ENCODE measurements at regions not wholly inside any gene's neighbourhood (a gene's known extent, or its start where the extent isn't known, plus 50 kb on each side); places are given as distances from the start of the nearest gene placed in this dataset.

DNA sequence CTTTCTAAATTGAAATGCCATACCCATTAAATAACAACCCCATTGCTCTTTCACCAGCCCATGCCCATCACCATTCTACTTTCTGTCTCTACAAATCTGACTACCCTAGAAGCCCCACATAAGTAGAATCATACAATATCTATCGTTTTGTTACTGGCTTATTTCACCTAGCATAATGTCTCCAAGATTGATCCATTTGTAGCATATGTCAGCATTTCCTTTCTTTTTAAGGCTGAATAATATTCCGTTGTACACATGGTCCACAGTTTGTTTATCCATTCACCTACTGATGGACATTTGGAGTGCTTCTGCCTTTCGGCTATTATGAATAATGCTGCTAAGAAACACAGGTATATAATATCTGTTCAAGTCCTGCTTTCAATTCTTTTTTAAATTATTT lies 393.1 kb upstream of the SOX9 start:
- intact Hi-C loops (cut with micrococcal nuclease) = no loop called here

DNA sequence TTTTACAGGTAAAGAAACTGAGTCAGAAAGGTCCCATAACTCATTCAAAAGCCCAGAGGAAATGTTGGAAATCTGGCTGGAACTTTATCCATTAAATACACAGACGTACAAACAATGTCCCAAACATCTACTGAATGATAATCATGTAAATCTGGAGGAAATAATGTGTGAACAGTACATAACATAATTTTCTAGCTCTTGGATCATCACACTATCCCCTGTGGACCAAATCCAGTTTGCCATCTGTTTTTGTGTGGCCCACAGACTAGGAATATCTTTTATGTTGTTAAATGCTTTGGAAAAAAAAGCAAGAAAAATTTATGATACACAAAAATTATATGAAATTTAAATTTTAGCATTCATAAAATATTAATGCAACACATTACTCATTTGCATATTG lies 389.9 kb upstream of the SOX9 start:
- intact Hi-C loops (cut with micrococcal nuclease) = no loop called here

DNA sequence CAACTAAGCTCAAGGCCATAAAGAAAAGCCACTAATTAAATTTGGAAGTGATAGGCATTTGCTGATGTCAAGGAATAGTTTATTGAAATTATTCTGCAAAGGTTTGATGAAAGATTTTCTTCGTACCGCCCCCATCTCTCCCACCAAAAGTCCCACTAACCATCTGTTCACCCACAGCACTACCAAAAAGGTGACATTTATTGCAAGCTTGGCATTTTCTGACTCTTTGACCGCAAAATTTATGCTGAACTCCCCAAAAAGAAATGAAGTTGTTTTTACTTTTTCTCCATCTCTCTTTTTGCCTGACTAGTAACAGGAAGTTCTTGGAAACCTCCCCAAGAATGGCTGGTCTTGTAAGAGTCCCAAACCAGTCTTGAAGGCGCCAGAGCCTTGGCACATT lies 384.9 kb upstream of the SOX9 start:
- intact Hi-C loops (cut with micrococcal nuclease) = loop anchor here (1.0 kb wide), 1 partner anchor 47 kb away; no protein-coding TSS in a partner anchor

GRCh38 chr17:71740866-71741265 lies 380.0 kb upstream of the SOX9 start:
- intact Hi-C loops (cut with micrococcal nuclease) = no loop called here

GRCh38 chr17:71741836-71742235 lies 379.0 kb upstream of the SOX9 start:
- intact Hi-C loops (cut with micrococcal nuclease) = no loop called here

GRCh38 chr17:71748872-71749271 lies 371.9 kb upstream of the SOX9 start:
- intact Hi-C loops (cut with micrococcal nuclease) = no loop called here

DNA sequence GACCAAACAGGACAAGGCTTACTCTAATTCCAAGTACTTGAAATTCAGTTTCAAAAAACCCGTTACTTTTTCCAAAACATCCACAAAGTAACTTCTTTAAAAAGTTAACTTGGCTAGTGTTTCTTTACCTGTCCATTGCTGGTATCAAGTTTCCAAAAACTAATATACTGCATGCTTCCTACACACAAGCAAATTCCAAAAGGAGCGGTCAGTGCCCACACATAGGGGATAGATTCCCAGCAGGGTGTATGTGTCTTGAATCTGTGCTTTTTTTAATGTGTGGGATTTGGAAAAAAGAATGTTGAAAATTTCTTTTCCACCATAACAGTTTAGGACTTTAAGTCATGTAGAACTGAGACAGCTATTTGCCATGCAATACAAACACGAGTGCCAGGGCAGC lies 367.8 kb upstream of the SOX9 start:
- intact Hi-C loops (cut with micrococcal nuclease) = no loop called here

- intact Hi-C loops (cut with micrococcal nuclease) = no loop called here
These were observed 363.7 kb upstream of the SOX9 start for GRCh38 chr17:71757156-71757555.

DNA sequence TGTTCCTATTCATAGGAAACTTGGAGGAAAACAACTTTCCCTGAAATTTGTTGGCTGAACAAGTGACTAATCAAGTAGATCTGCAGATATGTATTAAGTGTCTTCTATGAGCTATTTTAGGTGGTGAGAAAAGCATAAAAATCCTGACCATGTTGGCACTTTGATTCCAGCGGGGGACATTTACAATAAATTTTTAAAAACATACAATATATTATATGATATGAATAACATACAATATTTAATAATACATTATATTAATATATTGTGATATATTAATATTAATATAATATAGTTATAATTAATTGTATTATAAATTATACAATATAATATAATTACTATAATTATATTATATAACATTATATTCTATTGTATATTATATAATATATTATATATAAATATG lies 362.9 kb upstream of the SOX9 start:
- intact Hi-C loops (cut with micrococcal nuclease) = no loop called here

- intact Hi-C loops (cut with micrococcal nuclease) = no loop called here
These were observed 361.3 kb upstream of the SOX9 start for GRCh38 chr17:71759422-71760060.

GRCh38 chr17:71760062-71760720 lies 360.6 kb upstream of the SOX9 start:
- intact Hi-C loops (cut with micrococcal nuclease) = no loop called here

DNA sequence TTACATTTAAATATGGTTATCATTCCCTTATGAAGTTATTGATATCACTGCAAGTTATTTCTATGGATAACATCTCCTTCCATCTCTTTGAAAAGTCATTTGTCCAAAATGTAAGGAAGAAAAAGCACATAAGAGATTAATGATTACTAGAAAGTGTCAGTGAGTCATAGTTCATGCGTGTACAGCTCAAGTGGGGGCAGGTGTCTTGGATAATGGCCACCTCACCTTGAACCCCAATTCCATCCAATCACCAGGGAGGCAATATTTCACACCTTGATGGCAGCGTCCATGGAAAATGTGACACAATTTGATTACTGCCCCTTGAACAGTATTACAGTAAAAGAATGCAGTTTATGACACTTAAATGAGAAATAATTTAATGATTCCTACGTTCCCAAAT lies 358.3 kb upstream of the SOX9 start:
- intact Hi-C loops (cut with micrococcal nuclease) = no loop called here

DNA sequence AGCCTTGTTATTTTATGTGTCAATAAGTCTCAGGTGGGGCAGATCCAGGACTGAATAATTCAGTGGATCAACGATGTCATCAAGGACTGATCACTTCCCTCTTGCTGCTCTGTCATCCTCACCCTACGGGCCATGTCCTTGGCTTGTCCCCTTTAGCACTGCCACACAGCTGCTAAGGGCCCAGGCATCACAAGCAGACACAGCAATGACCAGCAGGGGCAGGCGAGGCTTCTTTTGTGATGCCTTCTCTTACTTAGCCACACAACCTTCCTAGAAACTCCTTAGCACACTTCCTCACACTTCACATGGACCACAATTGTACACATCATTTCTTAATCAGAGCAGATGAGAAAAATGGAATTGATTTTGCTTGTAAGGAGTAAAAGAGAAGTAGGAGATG lies 356.3 kb upstream of the SOX9 start:
- intact Hi-C loops (cut with micrococcal nuclease) = no loop called here

GRCh38 chr17:71765437-71765836 lies 355.4 kb upstream of the SOX9 start:
- intact Hi-C loops (cut with micrococcal nuclease) = loop anchor here (5.0 kb wide), 1 partner anchor 1883 kb away; no protein-coding TSS in a partner anchor

DNA sequence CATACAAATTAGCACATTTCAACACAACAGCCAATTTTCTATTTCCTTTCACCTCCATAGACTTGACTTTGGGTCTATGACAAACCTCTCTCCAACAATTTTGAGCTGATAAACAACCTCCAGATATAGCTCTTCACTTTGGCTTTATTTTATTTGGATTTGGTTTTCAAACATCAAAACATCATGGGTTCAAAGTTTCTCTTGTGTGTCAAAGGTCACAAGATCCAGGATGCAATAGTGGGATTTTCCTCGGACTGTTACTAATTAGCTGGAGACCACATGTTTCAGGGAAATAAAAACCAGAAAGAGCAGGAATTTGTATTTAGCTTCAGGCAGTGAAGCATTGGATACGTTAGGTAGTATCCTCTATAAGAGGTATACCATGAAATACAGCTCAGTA lies 351.0 kb upstream of the SOX9 start:
- intact Hi-C loops (cut with micrococcal nuclease) = loop anchor here (5.0 kb wide), 1 partner anchor 1888 kb away; no protein-coding TSS in a partner anchor

DNA sequence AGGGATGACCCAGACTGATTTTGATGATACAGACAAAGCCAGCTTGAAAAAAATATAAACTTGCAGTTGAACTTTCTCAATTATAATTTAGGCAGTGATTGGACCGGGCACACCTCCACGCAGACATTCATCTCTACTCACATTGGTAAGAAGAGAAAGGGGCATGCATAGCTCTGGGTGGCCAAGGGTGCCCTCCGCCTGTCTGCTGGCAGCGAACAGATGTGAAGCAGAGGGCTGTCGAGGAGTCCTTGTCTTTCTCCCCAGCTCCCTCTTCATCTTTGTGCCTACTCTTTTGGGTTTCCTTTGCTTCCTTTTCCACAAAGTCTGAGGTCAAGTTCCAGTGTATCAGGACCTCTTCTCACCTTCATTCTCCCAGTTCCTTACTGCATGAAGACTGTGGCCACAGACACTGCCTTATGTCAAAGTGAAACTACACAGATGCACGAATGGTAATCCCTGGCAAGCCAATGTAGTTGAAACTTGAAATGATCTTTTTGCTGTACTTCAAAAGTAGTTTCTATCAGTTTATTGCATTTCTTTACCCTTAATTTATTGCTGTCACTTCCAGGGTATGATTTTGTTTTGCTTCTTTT lies 343.7 kb upstream of the SOX9 start:
- intact Hi-C loops (cut with micrococcal nuclease) = no loop called here

DNA sequence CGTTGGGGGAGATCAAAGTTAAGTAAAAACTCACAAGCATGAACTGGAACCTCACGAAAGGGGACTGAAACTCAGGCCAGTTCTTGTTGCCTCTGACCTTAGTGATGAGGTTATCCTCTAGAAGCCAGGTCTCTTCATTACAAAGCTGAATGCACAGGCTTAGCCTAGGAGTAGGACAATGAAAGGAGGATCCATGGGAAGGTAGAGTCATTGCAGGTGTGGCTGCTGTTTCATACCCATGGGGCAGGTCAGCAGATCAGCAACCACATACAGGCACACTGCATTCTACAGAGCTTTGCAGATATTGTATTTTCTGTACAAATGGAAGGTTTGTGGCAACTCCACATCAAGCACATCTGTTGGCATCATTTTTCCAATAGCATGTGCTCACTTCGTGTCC lies 341.3 kb upstream of the SOX9 start:
- intact Hi-C loops (cut with micrococcal nuclease) = no loop called here

DNA sequence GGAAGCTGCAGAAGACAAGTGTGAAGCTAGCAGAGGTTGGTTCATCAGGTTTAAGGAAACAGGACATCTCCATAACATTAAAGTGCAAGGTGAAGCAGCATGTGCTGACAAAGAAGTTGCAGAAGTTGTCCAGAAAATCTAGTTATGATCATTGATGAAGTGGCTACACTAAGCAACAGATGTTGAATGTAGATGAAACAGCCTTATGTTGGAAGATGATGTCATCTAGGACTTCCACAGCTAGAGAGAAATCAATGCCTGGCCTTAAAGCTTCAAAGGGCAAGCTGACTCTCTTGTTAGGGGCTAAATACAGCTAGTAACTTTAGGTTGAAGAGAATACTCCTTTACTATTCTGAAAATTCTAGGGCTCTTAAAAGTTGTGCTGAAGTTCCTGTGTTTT lies 340.2 kb upstream of the SOX9 start:
- intact Hi-C loops (cut with micrococcal nuclease) = loop anchor here (10.0 kb wide), 1 partner anchor 124 kb away; no protein-coding TSS in a partner anchor

DNA sequence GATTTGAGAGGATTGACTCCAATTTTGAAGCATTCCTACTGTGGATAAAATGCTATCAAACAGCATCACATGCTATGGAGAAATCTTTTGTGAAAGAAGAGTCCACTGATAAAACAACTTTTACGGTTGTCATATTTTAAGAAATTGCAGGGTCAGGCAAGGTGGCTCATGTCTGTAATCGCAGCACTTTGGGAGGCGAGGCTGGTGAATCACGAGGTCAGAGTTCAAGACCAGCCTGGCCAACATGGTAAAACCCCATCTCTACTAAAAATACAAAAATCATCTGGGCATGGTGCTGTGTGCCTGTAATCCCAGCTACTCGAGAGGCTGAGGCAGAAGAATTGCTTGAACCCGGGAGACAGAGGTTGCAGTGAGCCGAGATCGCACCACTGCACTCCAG lies 338.8 kb upstream of the SOX9 start:
- intact Hi-C loops (cut with micrococcal nuclease) = loop anchor here (10.0 kb wide), 1 partner anchor 123 kb away; no protein-coding TSS in a partner anchor

DNA sequence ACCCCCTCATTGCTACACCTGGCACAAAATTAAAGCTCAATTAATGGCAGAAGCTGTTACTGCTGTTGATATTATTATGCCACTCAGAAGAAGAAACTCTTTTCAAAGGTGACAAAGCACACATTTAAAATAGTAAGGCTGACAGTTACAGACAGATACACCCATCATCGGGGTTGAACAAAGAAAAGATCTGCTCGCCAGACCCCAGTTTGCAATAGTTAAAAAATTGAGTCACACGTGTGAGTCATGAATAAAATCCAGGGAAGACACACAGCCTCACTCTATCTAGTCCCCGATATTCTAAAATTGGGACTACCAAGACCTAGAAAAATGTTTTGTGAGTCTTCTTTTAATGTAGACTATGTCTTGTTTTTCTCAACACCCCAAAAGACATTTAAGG lies 330.0 kb upstream of the SOX9 start:
- intact Hi-C loops (cut with micrococcal nuclease) = no loop called here

DNA sequence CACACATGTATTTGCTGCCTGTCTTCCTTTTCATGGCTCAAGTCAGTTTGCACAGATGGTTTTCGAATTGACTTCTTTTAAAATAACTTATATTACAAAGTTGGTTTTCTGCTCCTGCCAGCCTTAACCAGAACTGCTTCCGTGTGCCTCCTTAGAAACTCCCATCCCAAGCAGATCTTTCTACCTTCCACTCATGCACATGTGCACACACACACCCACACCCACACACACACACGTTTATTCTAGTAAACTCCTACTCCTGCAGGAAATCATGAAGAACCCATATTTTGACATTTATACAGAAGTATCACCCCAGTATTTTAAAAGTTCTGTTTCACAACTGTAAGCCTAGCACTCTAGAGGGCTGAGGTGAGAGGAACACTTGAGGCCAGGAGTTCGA lies 329.5 kb upstream of the SOX9 start:
- intact Hi-C loops (cut with micrococcal nuclease) = no loop called here

DNA sequence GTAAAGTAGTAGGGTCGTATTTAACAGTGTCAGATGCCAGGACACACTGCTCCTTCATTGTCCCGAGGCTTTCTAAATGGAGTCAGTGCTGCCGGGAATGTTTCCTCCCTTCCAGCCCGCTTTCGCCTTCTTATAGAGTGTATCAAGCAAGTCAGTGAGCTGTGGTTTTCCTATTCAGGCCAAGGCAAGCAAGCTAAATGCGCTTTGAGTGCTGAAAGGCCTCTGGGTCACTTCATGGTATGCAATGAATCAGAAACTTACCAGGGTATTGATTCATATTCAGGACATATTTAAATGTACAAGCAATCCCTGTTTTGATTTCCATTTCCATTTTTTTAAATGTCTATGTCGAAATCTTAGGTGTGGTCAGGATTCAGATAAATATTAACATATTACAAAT lies 327.9 kb upstream of the SOX9 start:
- intact Hi-C loops (cut with micrococcal nuclease) = no loop called here

DNA sequence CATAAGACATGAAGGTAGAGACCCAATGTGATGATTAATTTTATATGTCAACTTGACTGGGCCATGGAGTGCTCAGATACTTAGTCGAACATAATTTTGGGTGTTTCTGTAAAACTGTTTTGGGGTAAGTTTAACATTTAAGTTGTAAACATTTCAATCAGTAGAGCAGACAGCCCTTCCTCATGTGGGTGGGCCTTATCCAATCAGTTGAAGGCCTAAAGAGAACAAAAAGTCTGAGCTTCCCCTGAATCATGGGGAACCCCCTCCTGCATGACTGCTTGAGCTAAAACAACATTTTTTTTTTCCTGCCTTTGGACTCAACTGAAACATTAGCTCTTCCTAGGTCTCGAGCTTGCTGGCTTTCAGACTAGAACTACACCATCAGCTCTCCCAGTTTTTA lies 327.3 kb upstream of the SOX9 start:
- intact Hi-C loops (cut with micrococcal nuclease) = no loop called here
